Mucosa of descending colon (tissue), 3 donors: ENCODE measurements at regions not wholly inside any gene's neighbourhood (a gene's known extent, or its start where the extent isn't known, plus 50 kb on each side); places are given as distances from the start of the nearest gene placed in this dataset.
A peak's percentile ranks its signal among the peaks of the same experiment; 100 is the strongest.

Experiments
- ATAC-seq: fragments of 200-7000 bp; cut with Tn5 transposase; one replicate; pipeline ENCODE4 v1.9.1; 2020; ENCODE audit warnings: mild to moderate bottlenecking, moderate library complexity
- DNase-seq, 3 donors: peaks; one replicate each; pipeline ENCODE4 v3.0.0-alpha.2; 2020
- H3K36me3 ChIP-seq: fragments of 200-600 bp; one replicate; pipeline ENCODE4 v1.8.0; 2021; ENCODE audit warnings: low read depth, mild to moderate bottlenecking
- H3K4me1 ChIP-seq: fragments of 200-600 bp; one replicate; pipeline ENCODE4 v1.8.0; 2021; ENCODE audit warnings: low read depth, mild to moderate bottlenecking
- H3K4me3 ChIP-seq: fragments of 200-600 bp; one replicate; pipeline ENCODE4 v1.8.0; 2021; ENCODE audit warnings: mild to moderate bottlenecking
- H3K9me3 ChIP-seq: fragments of 200-600 bp; one replicate; pipeline ENCODE4 v1.8.0; 2021; ENCODE audit warnings: mild to moderate bottlenecking
- intact Hi-C, 2 donors: fragments of 100-400 bp; cut with DNase I in 1 of 2; cut with micrococcal nuclease in 1 of 2; formaldehyde crosslinking; loops; one replicate each; pipeline versions ENCODE4 v1.11.0 to v1.11.1; 2022; cut with DNase I, micrococcal nuclease
- TF ChIP-seq, protein P1 (sequence below): fragments of 200-600 bp; IDR thresholded peaks from one replicate; pipeline ENCODE4 v1.8.0; 2022; ENCODE audit warnings: antibody characterized with exemption, mild to moderate bottlenecking
- donor health status: DM: no; HTN: no; CAD: no; lungs with moderate emphysema.
- donor health status: DM: no; HTN: no; CAD: no.
- donor health status: DM: no; HTN: yes; CAD: no.

DNA sequence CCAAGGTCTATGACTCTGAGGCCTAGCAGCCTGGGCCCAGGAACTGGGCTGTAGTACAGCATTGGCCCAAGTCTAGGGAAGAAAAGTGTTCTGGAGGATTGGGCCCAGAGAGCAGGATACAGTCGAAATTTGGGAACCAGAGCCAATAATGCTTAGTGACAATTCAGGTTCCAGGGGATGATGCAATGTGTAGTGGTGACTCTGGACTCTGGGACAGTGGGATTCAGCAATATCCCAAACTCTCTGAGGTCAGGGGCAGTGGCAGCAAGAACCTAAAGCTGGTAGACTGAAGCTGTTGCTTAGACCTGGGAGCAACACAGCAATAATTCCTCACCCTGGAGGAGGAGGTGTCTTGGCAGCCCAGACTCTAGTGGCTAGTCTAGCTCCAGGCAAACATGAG, 545.5 kb upstream of the ARGLU1 start:
- intact Hi-C loops, result no loop called here
- no peaks in the 10 kb centered on the region for H3K4me1 ChIP-seq
- TF ChIP-seq, protein P1, sequence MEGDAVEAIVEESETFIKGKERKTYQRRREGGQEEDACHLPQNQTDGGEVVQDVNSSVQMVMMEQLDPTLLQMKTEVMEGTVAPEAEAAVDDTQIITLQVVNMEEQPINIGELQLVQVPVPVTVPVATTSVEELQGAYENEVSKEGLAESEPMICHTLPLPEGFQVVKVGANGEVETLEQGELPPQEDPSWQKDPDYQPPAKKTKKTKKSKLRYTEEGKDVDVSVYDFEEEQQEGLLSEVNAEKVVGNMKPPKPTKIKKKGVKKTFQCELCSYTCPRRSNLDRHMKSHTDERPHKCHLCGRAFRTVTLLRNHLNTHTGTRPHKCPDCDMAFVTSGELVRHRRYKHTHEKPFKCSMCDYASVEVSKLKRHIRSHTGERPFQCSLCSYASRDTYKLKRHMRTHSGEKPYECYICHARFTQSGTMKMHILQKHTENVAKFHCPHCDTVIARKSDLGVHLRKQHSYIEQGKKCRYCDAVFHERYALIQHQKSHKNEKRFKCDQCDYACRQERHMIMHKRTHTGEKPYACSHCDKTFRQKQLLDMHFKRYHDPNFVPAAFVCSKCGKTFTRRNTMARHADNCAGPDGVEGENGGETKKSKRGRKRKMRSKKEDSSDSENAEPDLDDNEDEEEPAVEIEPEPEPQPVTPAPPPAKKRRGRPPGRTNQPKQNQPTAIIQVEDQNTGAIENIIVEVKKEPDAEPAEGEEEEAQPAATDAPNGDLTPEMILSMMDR, result no peak
- H3K36me3 ChIP-seq, result no peaks in the 10 kb centered on the region
- DNase-seq (no peak), ATAC-seq (no peak)
- H3K9me3 ChIP-seq, result peaks cover 8% of the 10 kb centered on the region
- no peak overlapping the region for H3K4me3 ChIP-seq

DNA sequence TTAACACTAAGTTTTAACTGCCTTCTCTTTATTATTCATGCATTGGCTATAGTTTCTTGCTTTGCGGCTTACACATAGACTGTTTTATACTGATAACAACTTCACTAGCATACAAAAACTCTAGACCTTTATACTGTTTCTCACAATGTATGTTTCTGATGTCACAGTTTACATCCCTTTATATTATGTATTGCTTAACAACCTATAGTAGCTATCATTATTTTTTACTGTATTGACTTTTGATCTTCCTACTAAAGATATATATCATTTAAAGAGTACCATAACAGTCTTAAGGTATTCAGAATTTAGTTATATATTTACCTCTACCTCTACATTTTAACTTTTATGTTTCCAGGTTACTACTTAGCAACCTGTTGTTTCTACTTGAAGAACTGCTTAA, 543.3 kb upstream of the ARGLU1 start:
- no peaks in the 10 kb centered on the region for H3K4me1 ChIP-seq
- TF ChIP-seq, protein P1, result no peak
- ATAC-seq, result peak; percentile 86
- H3K4me3 ChIP-seq, result no peak overlapping the region
- intact Hi-C loops, result no loop called here
- no peak for DNase-seq
- H3K9me3 ChIP-seq, result peaks cover 8% of the 10 kb centered on the region
- H3K36me3 ChIP-seq, result no peaks in the 10 kb centered on the region

DNA sequence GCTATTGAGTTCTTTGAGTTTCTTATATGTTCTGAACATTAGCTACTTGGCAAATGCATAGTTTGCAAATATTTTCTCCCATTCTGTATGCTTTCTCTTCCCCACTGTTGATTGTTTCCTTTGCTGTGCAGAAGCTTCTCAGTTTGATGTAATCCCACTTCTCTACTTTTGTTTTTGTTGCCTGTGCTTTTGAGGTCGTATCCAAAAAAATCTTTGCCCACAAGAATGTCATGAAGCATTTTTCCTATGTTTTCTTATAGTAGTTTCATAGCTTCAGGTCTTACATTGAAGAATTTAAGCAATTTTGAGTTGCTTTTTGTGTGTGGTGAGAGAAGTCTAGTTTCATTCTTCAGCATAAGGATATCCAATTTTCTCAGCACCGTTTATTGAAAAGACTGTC, 536.7 kb upstream of the ARGLU1 start:
- no peak overlapping the region for H3K4me3 ChIP-seq
- peaks cover 8% of the 10 kb centered on the region for H3K9me3 ChIP-seq
- H3K36me3 ChIP-seq, result no peaks in the 10 kb centered on the region
- TF ChIP-seq, protein P1, result no peak
- H3K4me1 ChIP-seq, result no peaks in the 10 kb centered on the region
- intact Hi-C loops, result no loop called here
- DNase-seq (no peak), ATAC-seq (no peak)

GRCh38 chr13:107102676-107103075, 534.7 kb upstream of the ARGLU1 start:
- TF ChIP-seq, protein P1, result no peak
- intact Hi-C loops, result no loop called here
- Histone ChIP-seq H3K4me1 (no peaks in the 10 kb centered on the region), H3K9me3 (no peaks in the 10 kb centered on the region), H3K36me3 (no peaks in the 10 kb centered on the region), H3K4me3 (no peak overlapping the region)
- DNase-seq, result no peak
- no peak for ATAC-seq

DNA sequence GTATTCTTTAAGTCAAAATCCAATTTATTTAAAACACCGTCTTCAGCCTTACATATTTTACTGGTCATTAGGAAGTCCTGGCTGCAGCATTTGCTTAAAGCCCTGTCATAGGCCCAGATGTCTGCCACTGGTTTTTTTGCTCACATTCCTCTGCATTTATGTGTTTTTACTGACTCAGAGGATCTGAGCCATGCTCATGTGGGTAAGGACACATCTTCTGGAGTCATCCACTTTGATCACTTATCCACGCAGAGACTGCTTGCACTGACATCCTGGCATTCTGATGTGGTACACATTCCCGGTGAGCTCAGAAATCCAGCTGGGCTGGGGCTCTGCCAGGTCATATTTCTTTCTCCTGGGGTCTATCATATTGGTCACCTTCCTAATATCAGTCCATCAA, 531.7 kb upstream of the ARGLU1 start:
- H3K9me3 ChIP-seq, result no peaks in the 10 kb centered on the region
- H3K36me3 ChIP-seq, result no peaks in the 10 kb centered on the region
- H3K4me3 ChIP-seq, result no peak overlapping the region
- ATAC-seq, result no peak
- intact Hi-C loops, result no loop called here
- DNase-seq, result no peak
- H3K4me1 ChIP-seq, result no peaks in the 10 kb centered on the region
- TF ChIP-seq, protein P1, result no peak

DNA sequence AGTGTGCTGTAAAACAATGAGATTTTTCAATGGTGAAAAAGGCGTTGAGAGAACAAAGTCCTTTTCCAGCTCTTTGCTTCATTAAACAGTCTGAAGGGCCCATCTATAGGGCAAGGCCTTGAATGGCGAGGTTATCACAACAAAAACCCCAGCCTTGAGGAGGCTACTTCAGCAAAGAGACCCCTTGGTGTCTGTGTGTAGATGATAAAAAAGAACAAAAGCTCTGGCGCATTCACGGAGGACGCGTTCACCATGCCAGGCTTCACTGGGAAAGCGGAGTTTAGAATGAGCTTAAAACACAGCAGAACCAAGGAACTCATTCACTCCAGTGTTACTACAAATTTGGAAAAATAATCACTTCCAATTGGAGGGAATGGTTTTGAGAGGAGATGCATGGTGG, 530.0 kb upstream of the ARGLU1 start:
- DNase-seq, result no peak
- H3K36me3 ChIP-seq, result no peaks in the 10 kb centered on the region
- TF ChIP-seq, protein P1, result no peak
- H3K4me3 ChIP-seq, result no peak overlapping the region
- no peak for ATAC-seq
- H3K9me3 ChIP-seq, result no peaks in the 10 kb centered on the region
- intact Hi-C loops, result no loop called here
- no peaks in the 10 kb centered on the region for H3K4me1 ChIP-seq
